Endothelial cell of umbilical vein (primary cell): ENCODE measurements at regions not wholly inside any gene's neighbourhood (a gene's known extent, or its start where the extent isn't known, plus 50 kb on each side); places are given as distances from the start of the nearest gene placed in this dataset.

ENCODE experiments used
- BruUV-seq: library from RNA; stranded (reverse); fragments of 400-500 nt; replicated peaks from 2 replicates; lab custom pipeline; 2021; lab: Mats Ljungman, UMichigan
- CTCF ChIA-PET: fragments of 300-600, 350-600 bp; sonication (Branson Sonifier 250); formaldehyde crosslinking; loops from one replicate; lab custom pipeline; 2021; ENCODE audit warnings: antibody characterized with exemption, inconsistent platforms; lab: Charles Lee
- POLR2A ChIA-PET: fragments of 300-600, 350-600 bp; sonication (Branson Sonifier 250); formaldehyde crosslinking; loops from one replicate; lab custom pipeline; 2021; ENCODE audit warnings: antibody characterized with exemption, inconsistent platforms; lab: Charles Lee
- DNase-seq: peaks from one replicate; pipeline ENCODE4 v3.0.0-alpha.2; 2011; ENCODE audit warnings: low read depth, low spot score
- FAIRE-seq: peaks from 2 replicates; lab custom pipeline; 2011; peaks lifted over from hg19 to GRCh38; lab: Jason Lieb, UNC
- H2AFZ ChIP-seq: 2 replicates; pipeline ENCODE4 v1.6.0; 2012; ENCODE audit warnings: low read depth, low read length, control low read depth, inconsistent platforms
- H3K27ac ChIP-seq: 2 replicates; pipeline ENCODE4 v1.5.1; 2011; ENCODE audit warnings: low read depth, mild to moderate bottlenecking, control low read depth, low read length, moderate library complexity; ENCODE audit not compliant: insufficient read depth
- H3K27me3 ChIP-seq, 2 experiments: 2 replicates each; pipeline versions ENCODE4 v1.6.0 to v1.6.1; 2011; ENCODE audit warnings: low read length in 2 of 2, mixed read lengths in 1 of 2; ENCODE audit not compliant: control insufficient read depth in 2 of 2, insufficient read depth in 2 of 2
- H3K36me3 ChIP-seq, 2 experiments: 2 replicates in 1 of 2; 3 replicates in 1 of 2; pipeline ENCODE4 v1.5.1; 2011; ENCODE audit warnings: low read length in 2 of 2, mild to moderate bottlenecking in 1 of 2, moderate library complexity in 1 of 2; ENCODE audit not compliant: control insufficient read depth in 2 of 2, insufficient read depth in 2 of 2; ENCODE audit errors: extremely low read depth in 1 of 2
- H3K4me1 ChIP-seq: 3 replicates; pipeline ENCODE4 v1.5.1; 2011; ENCODE audit warnings: mild to moderate bottlenecking, low read length; ENCODE audit not compliant: control insufficient read depth, insufficient read depth; ENCODE audit errors: extremely low read depth
- H3K4me2 ChIP-seq: 2 replicates; pipeline ENCODE4 v1.6.1; 2011; ENCODE audit warnings: low read length, control low read depth, mixed read lengths; ENCODE audit not compliant: insufficient read depth
- H3K4me3 ChIP-seq, 3 experiments: fragments of 200-600 bp in 1 of 3; sonication (generic), shearing (Covaris generic) in 1 of 3; replicated peaks in 1 of 3; 2 replicates each; pipeline ENCODE4 v1.5.1; 2011 to 2016; ENCODE audit warnings: control low read depth in 3 of 3, low read length in 3 of 3, mild to moderate bottlenecking in 2 of 3, inconsistent platforms in 1 of 3, low read depth in 1 of 3, moderate library complexity in 1 of 3; ENCODE audit not compliant: insufficient read depth in 1 of 3
- H3K79me2 ChIP-seq: 2 replicates; pipeline ENCODE4 v1.6.0; 2012; ENCODE audit warnings: low read length, inconsistent platforms; ENCODE audit not compliant: control insufficient read depth, insufficient read depth
- H3K9ac ChIP-seq: replicated peaks from 2 replicates; pipeline ENCODE3; 2011; ENCODE audit warnings: low read length, control low read depth; ENCODE audit not compliant: insufficient read depth; ENCODE audit errors: extremely low read depth
- H3K9me1 ChIP-seq: replicated peaks from 3 replicates; pipeline ENCODE4 v1.6.0; 2011; ENCODE audit warnings: mild to moderate bottlenecking, low read length; ENCODE audit not compliant: control insufficient read depth, insufficient read depth; ENCODE audit errors: extremely low read depth
- H3K9me3 ChIP-seq: replicated peaks from 2 replicates; pipeline ENCODE4 v1.5.1; 2012; ENCODE audit warnings: low read length, inconsistent platforms; ENCODE audit not compliant: control insufficient read depth, insufficient read depth
- H4K20me1 ChIP-seq: replicated peaks from 2 replicates; pipeline ENCODE3; 2011; ENCODE audit warnings: mild to moderate bottlenecking, low read length; ENCODE audit not compliant: control insufficient read depth, insufficient read depth; ENCODE audit errors: extremely low read depth
- EZH2 ChIP-seq: IDR thresholded peaks from 2 replicates; pipeline ENCODE4 v1.6.1; 2012; ENCODE audit warnings: borderline replicate concordance, low read depth, mild to moderate bottlenecking, moderate library complexity, low read length, inconsistent platforms; ENCODE audit not compliant: severe bottlenecking
- FOS ChIP-seq: IDR thresholded peaks from 2 replicates; pipeline ENCODE4 v1.6.1; 2011; ENCODE audit warnings: mild to moderate bottlenecking, low read length, moderate library complexity, borderline replicate concordance; ENCODE audit not compliant: insufficient read depth
- GATA2 ChIP-seq: IDR thresholded peaks from 2 replicates; pipeline ENCODE4 v1.7.0; 2011; ENCODE audit warnings: low read depth, mild to moderate bottlenecking, moderate library complexity, mixed read lengths, low read length; ENCODE audit not compliant: insufficient read length, insufficient read depth
- JUN ChIP-seq: IDR thresholded peaks from 2 replicates; pipeline ENCODE4 v1.6.1; 2011; ENCODE audit warnings: borderline replicate concordance, low read depth; ENCODE audit not compliant: insufficient read length, insufficient read depth
- MYC ChIP-seq: IDR thresholded peaks from one replicate; pipeline ENCODE4 v1.6.1; 2011; ENCODE audit warnings: mild to moderate bottlenecking, low read depth, low read length
- POLR2A ChIP-seq: IDR thresholded peaks from 2 replicates; pipeline ENCODE4 v1.6.1; 2012; ENCODE audit warnings: low read depth, mild to moderate bottlenecking, control low read depth, low read length
- POLR2AphosphoS5 ChIP-seq: IDR thresholded peaks from 2 replicates; pipeline ENCODE4 v1.6.1; 2012; ENCODE audit warnings: low read depth, mild to moderate bottlenecking, control low read depth, low read length, moderate library complexity; ENCODE audit not compliant: insufficient read depth
- dilution Hi-C: fragments of 300-500 bp; cut with MboI; formaldehyde crosslinking; loops from one replicate; pipeline ENCODE4 v1.15.0; 2019; ENCODE audit warnings: low sequenced_read_pairs; ENCODE audit not compliant: extremely low pct_ligation_motif_present
- intact Hi-C: fragments of 100-400 bp; cut with micrococcal nuclease; formaldehyde crosslinking; loops from one replicate; pipeline ENCODE4 v1.10.0; 2022
- TF ChIP-seq, protein P1 (sequence below), 2 donors: IDR thresholded peaks; 1 replicate in 1 of 2; 2 replicates in 1 of 2; pipeline ENCODE4 v1.5.1; 2011; ENCODE audit warnings: low read length in 2 of 2, mild to moderate bottlenecking in 2 of 2, moderate library complexity in 2 of 2, control low read depth in 1 of 2, inconsistent platforms in 1 of 2, low read depth in 1 of 2; ENCODE audit not compliant: insufficient read depth in 1 of 2; ENCODE audit errors: extremely low read depth in 1 of 2
- TF ChIP-seq, protein P2 (sequence below): IDR thresholded peaks from 2 replicates; pipeline ENCODE4 v1.6.1; 2011; ENCODE audit not compliant: insufficient read depth, insufficient read length

DNA sequence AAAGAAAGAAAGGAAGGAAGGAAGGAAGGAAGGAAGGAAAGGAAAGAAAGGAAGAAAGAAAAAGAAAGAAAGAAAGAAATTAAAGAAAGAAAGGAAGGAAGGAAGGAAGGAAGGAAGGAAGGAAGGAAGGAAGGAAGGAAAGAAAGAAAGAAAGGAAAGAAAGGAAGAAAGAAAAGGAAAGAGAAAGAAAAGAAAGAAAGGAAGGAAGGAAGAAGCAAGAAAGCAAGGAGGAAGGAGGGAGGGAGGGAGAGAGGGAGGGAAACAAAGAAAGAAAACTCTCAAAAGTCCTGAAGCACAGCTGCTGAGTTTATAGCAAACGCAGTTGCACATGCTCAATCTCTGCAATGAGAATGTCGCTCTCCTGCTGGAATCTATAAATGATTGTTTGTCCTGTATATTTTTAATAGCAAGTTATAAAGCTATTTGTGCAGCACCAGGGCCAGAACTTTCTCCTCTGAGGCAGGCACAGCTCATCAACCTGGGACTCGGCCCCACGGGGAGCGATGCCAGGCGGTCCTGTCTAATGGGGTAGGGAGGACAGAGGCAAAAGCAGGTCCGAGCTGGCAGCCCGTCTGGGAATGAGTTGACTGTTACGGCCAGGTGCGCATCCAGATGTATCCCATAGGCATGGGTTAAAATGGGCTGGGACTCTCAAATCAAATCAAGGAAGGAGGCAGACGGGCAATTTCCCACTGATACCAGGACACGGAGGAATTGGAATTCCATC is 118.0 kb upstream of the PFKP start:
- H4K20me1 ChIP-seq, result no peaks in the 10 kb centered on the region
- no peaks in the 10 kb centered on the region for H3K79me2 ChIP-seq
- CTCF ChIA-PET, result interaction anchor here (1.2 to 1.8 kb wide), 2 partner anchors 11 to 21 kb away, joined by 4 to 5 read pairs; no protein-coding TSS in a partner anchor
- no peak overlapping the region for H3K4me2 ChIP-seq
- no peaks in the 10 kb centered on the region for H3K36me3 ChIP-seq
- H3K9me1 ChIP-seq, result no peaks in the 10 kb centered on the region
- TF ChIP-seq, protein P1, sequence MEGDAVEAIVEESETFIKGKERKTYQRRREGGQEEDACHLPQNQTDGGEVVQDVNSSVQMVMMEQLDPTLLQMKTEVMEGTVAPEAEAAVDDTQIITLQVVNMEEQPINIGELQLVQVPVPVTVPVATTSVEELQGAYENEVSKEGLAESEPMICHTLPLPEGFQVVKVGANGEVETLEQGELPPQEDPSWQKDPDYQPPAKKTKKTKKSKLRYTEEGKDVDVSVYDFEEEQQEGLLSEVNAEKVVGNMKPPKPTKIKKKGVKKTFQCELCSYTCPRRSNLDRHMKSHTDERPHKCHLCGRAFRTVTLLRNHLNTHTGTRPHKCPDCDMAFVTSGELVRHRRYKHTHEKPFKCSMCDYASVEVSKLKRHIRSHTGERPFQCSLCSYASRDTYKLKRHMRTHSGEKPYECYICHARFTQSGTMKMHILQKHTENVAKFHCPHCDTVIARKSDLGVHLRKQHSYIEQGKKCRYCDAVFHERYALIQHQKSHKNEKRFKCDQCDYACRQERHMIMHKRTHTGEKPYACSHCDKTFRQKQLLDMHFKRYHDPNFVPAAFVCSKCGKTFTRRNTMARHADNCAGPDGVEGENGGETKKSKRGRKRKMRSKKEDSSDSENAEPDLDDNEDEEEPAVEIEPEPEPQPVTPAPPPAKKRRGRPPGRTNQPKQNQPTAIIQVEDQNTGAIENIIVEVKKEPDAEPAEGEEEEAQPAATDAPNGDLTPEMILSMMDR (IDR thresholded peaks at IDR 0.05; ENCODE audit: extremely low read depth in 1 of 2, insufficient read depth in 1 of 2, low read depth in 1 of 2, low read length in 2 of 2), result no peak
- TF ChIP-seq POLR2A (no peak), MYC (no peak), POLR2AphosphoS5 (no peak), GATA2 (no peak), EZH2 (no peak), FOS (no peak), JUN (no peak)
- TF ChIP-seq, protein P2, sequence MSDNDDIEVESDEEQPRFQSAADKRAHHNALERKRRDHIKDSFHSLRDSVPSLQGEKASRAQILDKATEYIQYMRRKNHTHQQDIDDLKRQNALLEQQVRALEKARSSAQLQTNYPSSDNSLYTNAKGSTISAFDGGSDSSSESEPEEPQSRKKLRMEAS, result no peak
- no peak overlapping the region for H3K4me3 ChIP-seq
- H3K27me3 ChIP-seq, result peaks cover 0 to 1% of the 10 kb centered on the region in 2 experiments
- no peak for DNase-seq
- intact Hi-C loops, result no loop called here
- H2AFZ ChIP-seq, result no peak overlapping the region
- dilution Hi-C loops, result no loop called here
- H3K9me3 ChIP-seq, result no peaks in the 10 kb centered on the region
- BruUV-seq, result no TSS peak
- H3K9ac ChIP-seq, result no peak overlapping the region
- no peak for FAIRE-seq
- no peak overlapping the region for H3K27ac ChIP-seq
- POLR2A ChIA-PET, result no interaction called here
- no peaks in the 10 kb centered on the region for H3K4me1 ChIP-seq
